H1 (cell line): ENCODE measurements at regions not wholly inside any gene's neighbourhood (a gene's known extent, or its start where the extent isn't known, plus 50 kb on each side); places are given as distances from the start of the nearest gene placed in this dataset.

ENCODE experiments used
- CTCF ChIA-PET: fragments of 300-600 bp; sonication (Branson Sonifier 250); formaldehyde crosslinking; loops from one replicate; lab custom pipeline; 2021; ENCODE audit not compliant: partially characterized antibody; lab: Charles Lee
- POLR2A ChIA-PET: fragments of 300-600 bp; sonication (Branson Sonifier 250); formaldehyde crosslinking; loops from one replicate; lab custom pipeline; 2021; ENCODE audit warnings: inconsistent platforms; ENCODE audit not compliant: partially characterized antibody; lab: Charles Lee
- DNase-seq, 2 experiments: peaks; one replicate each; pipeline versions ENCODE4 v3.0.0 to v3.0.0-alpha.2; 2010 to 2022; ENCODE audit warnings: low spot score in 2 of 2, low read depth in 1 of 2, mixed read lengths in 1 of 2
- FAIRE-seq: peaks from 2 replicates; lab custom pipeline; 2011; peaks lifted over from hg19 to GRCh38; lab: Jason Lieb, UNC
- H2AFZ ChIP-seq: 2 replicates; pipeline ENCODE4 v1.8.1; 2012; ENCODE audit warnings: low read length, inconsistent platforms
- H2AK5ac ChIP-seq: 2 replicates; pipeline ENCODE4 v1.6.1; 2013; ENCODE audit warnings: low read depth, low read length
- H2BK120ac ChIP-seq: replicated peaks from 2 replicates; pipeline ENCODE3; 2013; ENCODE audit warnings: low read depth, low read length, inconsistent platforms
- H2BK12ac ChIP-seq: 2 replicates; pipeline ENCODE4 v1.6.1; 2013; ENCODE audit warnings: low read depth, low read length
- H2BK15ac ChIP-seq: 2 replicates; pipeline ENCODE4 v1.6.1; 2013; ENCODE audit warnings: low read length
- H2BK20ac ChIP-seq: 2 replicates; pipeline ENCODE4 v1.6.1; 2013; ENCODE audit warnings: low read length
- H2BK5ac ChIP-seq: 2 replicates; pipeline ENCODE4 v1.6.1; 2013; ENCODE audit warnings: low read depth, low read length
- H3K14ac ChIP-seq: 2 replicates; pipeline ENCODE4 v1.6.1; 2013; ENCODE audit warnings: inconsistent platforms; ENCODE audit not compliant: insufficient read length
- H3K18ac ChIP-seq: 2 replicates; pipeline ENCODE4 v1.6.1; 2013; ENCODE audit warnings: low read length; ENCODE audit errors: extremely low read depth
- H3K23ac ChIP-seq: 2 replicates; pipeline ENCODE4 v1.6.1; 2013; ENCODE audit warnings: inconsistent platforms; ENCODE audit not compliant: insufficient read length
- H3K23me2 ChIP-seq: 2 replicates; pipeline ENCODE4 v1.6.1; 2013; ENCODE audit warnings: low read depth, low read length
- H3K27ac ChIP-seq: 2 replicates; pipeline ENCODE4 v1.6.1; 2011; ENCODE audit warnings: low read depth, low read length, inconsistent platforms
- H3K27me3 ChIP-seq, 4 experiments: replicated peaks in 1 of 4; 1 replicate in 1 of 4; 2 replicates in 3 of 4; pipeline versions ENCODE4 v1.6.1 to v1.8.1; 2011 to 2013; ENCODE audit warnings: low read length in 3 of 4, mild to moderate bottlenecking in 3 of 4, inconsistent platforms in 2 of 4, mixed read lengths in 2 of 4, moderate library complexity in 1 of 4; ENCODE audit not compliant: control insufficient read depth in 3 of 4, insufficient read depth in 3 of 4; ENCODE audit errors: extremely low read depth in 1 of 4
- H3K36me3 ChIP-seq, 4 experiments: 2 replicates each; pipeline versions ENCODE4 v1.6.1 to v1.8.1; 2011 to 2013; ENCODE audit warnings: mild to moderate bottlenecking in 4 of 4, low read length in 3 of 4, moderate library complexity in 2 of 4, control low read depth in 1 of 4, inconsistent platforms in 1 of 4; ENCODE audit not compliant: insufficient read depth in 4 of 4, control insufficient read depth in 2 of 4
- H3K4ac ChIP-seq: replicated peaks from 2 replicates; pipeline ENCODE3; 2013; ENCODE audit warnings: low read length, low read depth, mixed read lengths, inconsistent platforms; ENCODE audit not compliant: insufficient read length
- H3K4me1 ChIP-seq, 4 experiments: replicated peaks in 1 of 4; 1 replicate in 1 of 4; 2 replicates in 3 of 4; pipeline versions ENCODE4 v1.6.1 to v1.8.1; 2011 to 2013; ENCODE audit warnings: low read length in 3 of 4, inconsistent platforms in 2 of 4, mixed read lengths in 1 of 4; ENCODE audit not compliant: insufficient read depth in 4 of 4, control insufficient read depth in 3 of 4
- H3K4me2 ChIP-seq, 2 experiments: 2 replicates each; pipeline versions ENCODE4 v1.6.1 to v1.8.1; 2011 to 2013; ENCODE audit warnings: low read depth in 2 of 2, low read length in 2 of 2, control low read depth in 1 of 2, inconsistent platforms in 1 of 2, mild to moderate bottlenecking in 1 of 2; ENCODE audit not compliant: insufficient read depth in 1 of 2
- H3K4me3 ChIP-seq, 4 experiments: fragments of 200-600, 300-600 bp in 1 of 4; sonication (generic), shearing (Covaris generic), sonication (Bioruptor Twin) in 1 of 4; 2 replicates each; pipeline versions ENCODE4 v1.5.1 to v1.8.1; 2011 to 2016; ENCODE audit warnings: low read length in 4 of 4, low read depth in 3 of 4, control low read depth in 2 of 4, inconsistent platforms in 2 of 4, mild to moderate bottlenecking in 2 of 4, mixed read lengths in 1 of 4, moderate library complexity in 1 of 4; ENCODE audit not compliant: insufficient read depth in 2 of 4; ENCODE audit errors: extremely low read depth in 1 of 4
- H3K56ac ChIP-seq: replicated peaks from 2 replicates; pipeline ENCODE3; 2013; ENCODE audit warnings: low read depth, mild to moderate bottlenecking, mixed read lengths, low read length, inconsistent platforms; ENCODE audit not compliant: insufficient read length
- H3K79me1 ChIP-seq: 2 replicates; pipeline ENCODE4 v1.6.1; 2013; ENCODE audit warnings: low read depth, low read length, control low read depth
- H3K79me2 ChIP-seq, 2 experiments: 2 replicates each; pipeline versions ENCODE4 v1.6.1 to v1.8.1; 2012 to 2013; ENCODE audit warnings: low read length in 2 of 2, mild to moderate bottlenecking in 2 of 2, inconsistent platforms in 1 of 2; ENCODE audit not compliant: insufficient read depth in 2 of 2, control insufficient read depth in 1 of 2
- H3K9ac ChIP-seq, 4 experiments: replicated peaks in 1 of 4; 1 replicate in 1 of 4; 2 replicates in 3 of 4; pipeline versions ENCODE4 v1.6.1 to v1.8.1; 2011 to 2013; ENCODE audit warnings: low read depth in 3 of 4, low read length in 3 of 4, control low read depth in 2 of 4, mild to moderate bottlenecking in 2 of 4, moderate library complexity in 2 of 4, inconsistent platforms in 1 of 4; ENCODE audit errors: extremely low read depth in 1 of 4
- H3K9me3 ChIP-seq, 2 experiments: 2 replicates each; pipeline versions ENCODE4 v1.6.1 to v1.8.1; 2012 to 2013; ENCODE audit warnings: mild to moderate bottlenecking in 2 of 2, moderate library complexity in 2 of 2, control low read depth in 1 of 2, inconsistent platforms in 1 of 2, low read depth in 1 of 2, low read length in 1 of 2, mixed read lengths in 1 of 2; ENCODE audit not compliant: insufficient read depth in 2 of 2
- H4K20me1 ChIP-seq, 2 experiments: replicated peaks in 1 of 2; 2 replicates each; pipeline versions ENCODE3 to v1.8.1; 2011 to 2013; ENCODE audit warnings: inconsistent platforms in 2 of 2, low read length in 2 of 2, mild to moderate bottlenecking in 1 of 2; ENCODE audit not compliant: insufficient read depth in 2 of 2, control insufficient read depth in 1 of 2
- H4K5ac ChIP-seq: 2 replicates; pipeline ENCODE4 v1.6.1; 2013; ENCODE audit warnings: low read length, low read depth, mixed read lengths, inconsistent platforms; ENCODE audit not compliant: insufficient read length
- H4K8ac ChIP-seq: 2 replicates; pipeline ENCODE4 v1.8.0; 2013; ENCODE audit warnings: mild to moderate bottlenecking, moderate library complexity, low read length, inconsistent platforms; ENCODE audit not compliant: insufficient read depth; ENCODE audit errors: extremely low read depth
- H4K91ac ChIP-seq: replicated peaks from 2 replicates; pipeline ENCODE3; 2013; ENCODE audit warnings: low read length, mixed read lengths, inconsistent platforms; ENCODE audit not compliant: insufficient read length
- RFX5 ChIP-seq: IDR thresholded peaks from 2 replicates; pipeline ENCODE4 v1.6.1; 2011; ENCODE audit warnings: low read depth, low read length, improper control_type of control experiment, borderline replicate concordance

DNA sequence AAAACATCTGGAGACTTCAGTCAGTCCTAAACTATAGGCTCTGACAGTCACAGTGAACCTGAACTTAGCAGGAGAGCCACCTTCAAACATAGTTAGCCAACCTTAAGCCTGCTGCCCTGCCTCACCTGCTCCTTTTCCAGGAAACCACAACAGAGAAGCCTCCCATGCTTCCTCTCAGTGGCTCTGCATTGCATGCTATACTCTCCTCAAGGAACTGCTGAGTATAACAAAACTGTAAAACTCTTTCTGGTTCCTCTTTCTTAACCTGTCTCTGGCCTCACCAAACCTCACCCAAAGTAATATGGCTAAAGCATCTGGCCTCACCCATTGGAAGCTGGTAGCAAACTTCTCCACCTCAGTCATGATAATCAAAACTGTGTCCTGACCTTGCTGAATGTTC is 122.1 kb downstream of the ANKRD50 start:
- Histone ChIP-seq H3K36me3 (no peaks in the 10 kb centered on the region), H2BK20ac (no peak overlapping the region), H3K56ac (no peak overlapping the region), H3K4ac (no peak overlapping the region), H3K4me3 (no peak overlapping the region; a peak in 2 of 8 replicates), H4K5ac (no peak overlapping the region), H3K4me2 (no peak overlapping the region), H4K8ac (no peak overlapping the region), H2BK15ac (no peak overlapping the region), H4K91ac (no peak overlapping the region), H3K79me1 (no peaks in the 10 kb centered on the region), H3K14ac (no peak overlapping the region), H3K27ac (no peak overlapping the region), H3K79me2 (no peaks in the 10 kb centered on the region), H2BK120ac (no peak overlapping the region), H3K23ac (no peak overlapping the region), H2BK12ac (no peak overlapping the region), H3K9ac (no peak overlapping the region), H3K4me1 (0 out of 7 replicates have a peak, but pooled peaks cover 0 to 4% (median 0%) of the 10 kb centered on the region in 4 experiments), H3K23me2 (no peaks in the 10 kb centered on the region), H2AFZ (no peak overlapping the region), H4K20me1 (no peaks in the 10 kb centered on the region), H2BK5ac (no peak overlapping the region), H3K27me3 (no peaks in the 10 kb centered on the region), H2AK5ac (no peak overlapping the region), H3K18ac (no peak overlapping the region), H3K9me3 (no peaks in the 10 kb centered on the region; a peak in 1 of 4 replicates)
- no peak for TF ChIP-seq RFX5
- FAIRE-seq (no peak), DNase-seq (no peak)
- ChIA-PET CTCF (interaction anchor here (0.6 kb wide), 1 partner anchor 788 kb away, joined by 3 read pairs; no protein-coding TSS in a partner anchor), POLR2A (no interaction called here)
